Hepatocyte (in vitro differentiated cells): ENCODE measurements at regions not wholly inside any gene's neighbourhood (a gene's known extent, or its start where the extent isn't known, plus 50 kb on each side); places are given as distances from the start of the nearest gene placed in this dataset.

Source experiments
- EZH2phosphoT487 ChIP-seq: fragments of 200-600 bp; sonication (generic); IDR thresholded peaks from one replicate; pipeline ENCODE4 v1.6.1; 2018; ENCODE audit warnings: antibody characterized with exemption, mild to moderate bottlenecking, low read depth, moderate library complexity; ENCODE audit not compliant: unreplicated experiment, severe bottlenecking
- TF ChIP-seq, protein P1 (sequence below): fragments of 200-600 bp; sonication (generic); IDR thresholded peaks from 2 replicates; pipeline ENCODE4 v1.5.1; 2016; ENCODE audit warnings: antibody characterized with exemption, mild to moderate bottlenecking; ENCODE audit not compliant: poor library complexity

DNA sequence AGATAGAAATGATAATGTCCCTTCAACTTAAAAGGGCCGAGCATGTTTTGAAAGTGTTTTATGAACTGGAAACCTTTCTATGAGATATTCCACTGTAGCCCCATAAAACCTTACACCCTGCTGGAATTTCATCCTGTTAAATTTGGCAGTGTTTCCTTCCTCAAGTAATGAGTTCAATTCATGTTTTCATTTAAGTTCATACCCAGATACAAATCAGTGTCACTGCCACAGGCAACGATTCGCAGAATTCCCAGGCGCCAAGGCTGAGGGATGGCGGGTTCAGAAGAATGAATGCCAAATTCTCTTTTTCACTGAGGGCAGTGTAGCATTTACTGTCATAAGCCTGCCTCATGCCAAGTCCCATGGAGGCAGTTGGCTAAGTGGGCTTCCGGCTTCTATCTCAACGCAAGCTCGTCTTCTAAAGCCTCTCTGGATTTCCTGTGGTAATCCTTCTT, 511.8 kb upstream of the ID4 start:
- TF ChIP-seq, protein P1, sequence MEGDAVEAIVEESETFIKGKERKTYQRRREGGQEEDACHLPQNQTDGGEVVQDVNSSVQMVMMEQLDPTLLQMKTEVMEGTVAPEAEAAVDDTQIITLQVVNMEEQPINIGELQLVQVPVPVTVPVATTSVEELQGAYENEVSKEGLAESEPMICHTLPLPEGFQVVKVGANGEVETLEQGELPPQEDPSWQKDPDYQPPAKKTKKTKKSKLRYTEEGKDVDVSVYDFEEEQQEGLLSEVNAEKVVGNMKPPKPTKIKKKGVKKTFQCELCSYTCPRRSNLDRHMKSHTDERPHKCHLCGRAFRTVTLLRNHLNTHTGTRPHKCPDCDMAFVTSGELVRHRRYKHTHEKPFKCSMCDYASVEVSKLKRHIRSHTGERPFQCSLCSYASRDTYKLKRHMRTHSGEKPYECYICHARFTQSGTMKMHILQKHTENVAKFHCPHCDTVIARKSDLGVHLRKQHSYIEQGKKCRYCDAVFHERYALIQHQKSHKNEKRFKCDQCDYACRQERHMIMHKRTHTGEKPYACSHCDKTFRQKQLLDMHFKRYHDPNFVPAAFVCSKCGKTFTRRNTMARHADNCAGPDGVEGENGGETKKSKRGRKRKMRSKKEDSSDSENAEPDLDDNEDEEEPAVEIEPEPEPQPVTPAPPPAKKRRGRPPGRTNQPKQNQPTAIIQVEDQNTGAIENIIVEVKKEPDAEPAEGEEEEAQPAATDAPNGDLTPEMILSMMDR, result no peak
- no peak for TF ChIP-seq EZH2phosphoT487
